Esophagus muscularis mucosa (tissue), 4 donors: ENCODE measurements at regions not wholly inside any gene's neighbourhood (a gene's known extent, or its start where the extent isn't known, plus 50 kb on each side); places are given as distances from the start of the nearest gene placed in this dataset.

Experiments
- DNase-seq: peaks from one replicate; pipeline ENCODE4 v3.0.0-alpha.2; 2017; ENCODE audit errors: extremely low spot score
- H3K27ac ChIP-seq, 4 donors: fragments of 200-600 bp; sonication (generic); replicated peaks in 1 of 4; 1 replicate in 3 of 4; 2 replicates in 1 of 4; pipeline ENCODE4 v1.5.1; 2016 to 2019; ENCODE audit warnings: mild to moderate bottlenecking in 1 of 4
- H3K27me3 ChIP-seq, 4 donors: fragments of 200-600 bp; sonication (generic); one replicate each; pipeline versions ENCODE4 v1.5.1 to v1.6.0; 2016 to 2019
- H3K36me3 ChIP-seq, 4 donors: fragments of 200-600 bp; sonication (generic); one replicate each; pipeline ENCODE4 v1.5.1; 2016 to 2019
- H3K4me1 ChIP-seq, 4 donors: fragments of 200-600 bp; sonication (generic); one replicate each; pipeline ENCODE4 v1.5.1; 2016 to 2019
- H3K4me3 ChIP-seq, 4 donors: fragments of 200-600 bp; sonication (generic); 1 replicate in 2 of 4; 2 replicates in 2 of 4; pipeline ENCODE4 v1.5.1; 2016 to 2019; ENCODE audit warnings: mild to moderate bottlenecking in 4 of 4, moderate library complexity in 1 of 4
- H3K9me3 ChIP-seq, 4 donors: fragments of 200-600 bp; sonication (generic); 1 replicate in 3 of 4; 2 replicates in 1 of 4; pipeline ENCODE4 v1.5.1; 2016 to 2019
- CTCF ChIP-seq, 3 experiments: fragments of 200-600 bp in 2 of 3; fragments of 450-650 bp in 1 of 3; sonication (generic) in 2 of 3; IDR thresholded peaks; one replicate each; pipeline ENCODE4 v1.5.1; 2017 to 2019; ENCODE audit warnings: antibody characterized with exemption in 3 of 3, mild to moderate bottlenecking in 2 of 3, moderate library complexity in 1 of 3
- EP300 ChIP-seq: sonication (generic); formaldehyde crosslinking; IDR thresholded peaks from one replicate; pipeline ENCODE4 v1.6.1; 2017; ENCODE audit warnings: antibody characterized with exemption
- POLR2A ChIP-seq: fragments of 450-650 bp; IDR thresholded peaks from one replicate; pipeline ENCODE4 v1.6.1; 2017; ENCODE audit warnings: antibody characterized with exemption, moderate library complexity, mild to moderate bottlenecking, low read depth
- POLR2AphosphoS5 ChIP-seq, 2 donors: sonication (generic); formaldehyde crosslinking; IDR thresholded peaks; one replicate each; pipeline ENCODE4 v1.6.1; 2017; ENCODE audit warnings: antibody characterized with exemption in 2 of 2
- WGBS: methylation state at CpG from one replicate; pipeline ENCODE4 v1.1.5; 2018; 5-methylcytosine and 5-hydroxymethylcytosine counted together
- intact Hi-C: fragments of 100-400 bp; cut with DNase I; formaldehyde crosslinking; loops from one replicate; pipeline ENCODE4 v1.15.1; 2023

DNA sequence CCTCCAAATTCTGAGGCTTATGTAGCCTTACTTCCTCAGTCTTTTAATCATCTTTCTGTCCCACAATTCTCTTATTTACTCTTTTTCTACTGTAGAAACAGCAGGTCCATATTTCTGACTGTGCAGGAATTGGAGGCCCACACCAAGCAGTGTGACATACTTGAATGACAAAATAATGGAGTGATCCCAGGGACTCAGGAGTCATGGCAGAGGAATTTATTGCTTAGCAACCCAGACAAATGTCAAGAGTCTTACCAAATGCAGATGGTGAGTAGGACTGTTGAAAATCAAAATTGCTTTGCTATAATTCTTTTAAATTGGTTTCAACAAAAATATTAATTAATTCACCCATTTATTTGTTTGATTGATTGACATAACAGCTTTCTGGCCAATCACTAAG lies 59.9 kb downstream of the HTR1B start:
- TF ChIP-seq POLR2AphosphoS5 (IDR thresholded peaks at IDR 0.05), result no peak
- TF ChIP-seq EP300, result no peak
- TF ChIP-seq POLR2A, result no peak
- no peak for TF ChIP-seq CTCF (IDR thresholded peaks at IDR 0.05)
- Histone ChIP-seq H3K4me1 (no peaks in the 10 kb centered on the region), H3K9me3 (no peaks in the 10 kb centered on the region), H3K4me3 (no peak overlapping the region), H3K27me3 (no peaks in the 10 kb centered on the region), H3K27ac (no peak overlapping the region), H3K36me3 (no peaks in the 10 kb centered on the region)
- intact Hi-C loops, result no loop called here
- DNase-seq, result no peak

- intact Hi-C loops, result no loop called here
- 85% methylated on average over 2 of the region's 2 CpGs for WGBS
Observed at GRCh38 chr6:77401231-77401630, 62.1 kb downstream of the HTR1B start.

DNA sequence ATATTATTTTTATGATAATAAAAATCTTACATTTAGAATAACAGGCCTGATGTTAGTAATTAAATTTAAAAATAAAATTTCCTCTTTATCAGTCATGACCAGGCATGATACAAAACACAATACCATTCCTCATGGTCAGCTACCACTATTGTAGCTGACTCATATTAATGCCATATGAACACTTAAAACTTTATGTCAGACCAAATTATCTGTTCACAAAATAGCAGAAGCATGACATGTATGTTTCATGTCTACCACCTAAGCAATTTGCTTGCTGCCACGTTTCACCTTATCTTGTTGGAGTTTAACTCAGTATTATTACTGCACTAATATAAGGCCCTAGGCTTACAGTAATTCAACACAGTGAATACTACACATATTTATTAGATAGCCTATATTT lies 65.7 kb downstream of the HTR1B start:
- Histone ChIP-seq H3K4me1 (no peaks in the 10 kb centered on the region), H3K27me3 (no peaks in the 10 kb centered on the region), H3K4me3 (no peak overlapping the region), H3K36me3 (no peaks in the 10 kb centered on the region), H3K9me3 (no peaks in the 10 kb centered on the region), H3K27ac (no peak overlapping the region)
- intact Hi-C loops, result no loop called here
- no peak for DNase-seq
- TF ChIP-seq POLR2AphosphoS5 (IDR thresholded peaks at IDR 0.05) (no peak), CTCF (IDR thresholded peaks at IDR 0.05) (no peak), POLR2A (no peak), EP300 (no peak)
- WGBS, result 67% methylated on average over 1 of the region's 1 CpG

More at GRCh38 chr6:77401231-77401630, 62.1 kb downstream of the HTR1B start:
- no peak overlapping the region for H3K27ac ChIP-seq
- no peak for DNase-seq
- no peak for TF ChIP-seq POLR2A
- no peaks in the 10 kb centered on the region for H3K4me1 ChIP-seq
- no peaks in the 10 kb centered on the region for H3K27me3 ChIP-seq
- H3K9me3 ChIP-seq, result no peaks in the 10 kb centered on the region
- H3K4me3 ChIP-seq, result no peak overlapping the region
- H3K36me3 ChIP-seq, result no peaks in the 10 kb centered on the region

DNA sequence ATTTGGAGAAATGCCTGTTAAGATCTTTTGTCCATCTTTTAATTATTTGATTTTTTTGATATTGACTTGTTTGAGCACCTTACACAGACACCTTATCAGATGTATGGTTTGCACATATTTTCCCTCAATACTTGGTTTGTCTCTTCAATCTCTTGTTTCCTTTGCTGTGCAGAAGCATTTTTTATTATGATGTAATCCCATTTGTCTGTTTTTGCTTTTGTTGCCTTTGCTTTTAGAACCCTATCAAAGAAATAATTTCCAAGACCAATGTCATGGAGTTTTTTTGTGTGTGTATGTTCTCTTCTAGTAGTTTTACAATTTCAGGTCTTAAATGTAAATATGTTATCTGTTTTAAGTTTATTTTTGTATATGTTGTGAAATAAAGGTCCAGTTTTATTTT lies 73.9 kb downstream of the HTR1B start:
- no peak overlapping the region for H3K4me3 ChIP-seq
- intact Hi-C loops, result no loop called here
- H3K27me3 ChIP-seq, result no peaks in the 10 kb centered on the region
- no peaks in the 10 kb centered on the region for H3K36me3 ChIP-seq
- no peaks in the 10 kb centered on the region for H3K4me1 ChIP-seq
- H3K9me3 ChIP-seq, result no peaks in the 10 kb centered on the region
- H3K27ac ChIP-seq, result no peak overlapping the region
- TF ChIP-seq POLR2AphosphoS5 (IDR thresholded peaks at IDR 0.05) (no peak), CTCF (IDR thresholded peaks at IDR 0.05) (no peak), EP300 (no peak), POLR2A (no peak)
- DNase-seq, result no peak

- no peaks in the 10 kb centered on the region for H3K9me3 ChIP-seq
- DNase-seq, result no peak
- no peaks in the 10 kb centered on the region for H3K36me3 ChIP-seq
- TF ChIP-seq CTCF (IDR thresholded peaks at IDR 0.05) (no peak), POLR2A (no peak), POLR2AphosphoS5 (IDR thresholded peaks at IDR 0.05) (no peak), EP300 (no peak)
- intact Hi-C loops, result no loop called here
- 57% methylated on average over 2 of the region's 2 CpGs for WGBS
- no peak overlapping the region for H3K4me3 ChIP-seq
- H3K4me1 ChIP-seq, result no peaks in the 10 kb centered on the region
- H3K27me3 ChIP-seq, result no peaks in the 10 kb centered on the region
- no peak overlapping the region for H3K27ac ChIP-seq
Observed at GRCh38 chr6:77383026-77383425, 80.3 kb downstream of the HTR1B start.
